ENCODE measurements at regions not wholly inside any gene's neighbourhood (a gene's known extent, or its start where the extent isn't known, plus 50 kb on each side); places are given as distances from the start of the nearest gene placed in this dataset.

DNA sequence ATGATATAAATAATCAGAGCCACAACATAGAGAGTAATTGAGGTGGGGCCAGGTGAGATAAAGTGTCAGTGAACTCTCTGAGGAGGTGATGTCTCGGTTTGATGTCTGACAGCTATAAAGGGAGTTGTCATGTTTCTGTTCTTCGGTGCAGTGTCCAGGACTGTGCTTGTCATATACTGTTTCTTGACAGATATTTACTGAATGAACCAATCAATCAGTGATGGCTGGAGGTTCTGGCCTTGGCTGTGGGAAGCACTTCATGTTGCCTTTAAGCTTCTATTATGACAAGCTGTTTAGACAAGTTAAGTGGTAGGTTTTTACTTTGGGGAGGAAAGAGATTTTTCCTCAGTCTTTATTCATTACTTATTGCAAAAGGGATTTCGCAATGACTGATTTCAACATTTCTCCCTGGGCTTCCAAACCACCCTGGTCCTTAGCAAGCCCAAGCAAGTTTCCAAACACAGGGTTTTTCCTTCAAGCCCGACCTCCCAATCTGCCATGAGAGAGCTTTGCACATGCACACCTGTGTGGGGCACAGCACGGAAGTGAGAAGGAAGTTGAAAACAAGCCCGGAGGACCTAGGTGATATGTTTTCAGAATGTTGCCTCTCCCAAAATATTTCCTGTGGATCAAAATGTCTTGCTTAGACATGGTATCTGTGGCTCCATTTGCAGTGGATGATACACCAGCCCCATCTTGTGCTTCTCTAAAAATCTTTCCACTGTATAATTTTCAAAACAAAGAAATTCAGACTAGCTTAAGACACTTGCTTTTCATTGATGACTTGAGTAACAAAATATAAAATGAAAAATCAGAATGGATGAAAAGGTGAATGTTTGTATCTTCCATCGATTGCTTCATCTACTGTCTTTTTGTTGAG lies 567.3 kb upstream of the BTBD3 start:
- DNase-seq (ENCODE audit: low spot score), result peak; percentile 64

DNA sequence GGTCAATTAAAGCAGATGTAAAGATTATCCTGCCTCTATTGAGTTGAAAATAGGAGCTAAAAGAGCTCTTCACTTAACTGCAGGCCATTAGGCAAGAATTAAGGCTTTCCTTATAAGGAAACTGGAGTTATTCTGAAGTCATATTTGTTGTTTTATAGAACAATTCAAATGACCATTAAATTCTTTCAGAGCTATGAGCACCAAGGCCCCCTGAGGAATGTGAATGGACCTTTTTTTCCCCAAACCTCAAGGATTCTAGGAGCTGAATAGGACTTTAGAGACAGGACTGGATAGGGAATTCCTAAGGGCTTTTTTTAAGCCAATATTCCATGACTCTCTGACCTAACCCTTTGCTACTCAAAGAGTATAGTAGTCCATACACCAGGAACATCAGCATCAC lies 565.7 kb upstream of the BTBD3 start:
- no peak for DNase-seq (ENCODE audit: low spot score)

DNA sequence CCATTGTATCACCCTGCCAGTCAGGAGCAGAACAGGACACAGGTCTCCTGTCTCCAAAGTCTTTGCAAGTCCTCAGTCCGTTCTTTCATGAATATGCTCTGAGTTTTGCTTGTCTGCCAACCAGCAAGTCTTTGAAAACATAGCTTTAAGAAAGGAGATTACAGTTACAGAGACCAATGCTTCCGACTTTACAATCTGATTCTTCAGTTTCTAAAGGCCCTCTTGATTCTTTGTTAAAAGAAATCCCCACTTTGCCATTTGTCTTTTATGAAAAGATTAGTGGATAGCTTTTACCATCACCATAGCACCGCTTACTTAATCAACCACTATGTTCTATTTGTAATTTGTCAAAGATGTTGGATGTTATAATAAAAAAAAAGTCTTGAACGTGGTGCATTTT lies 562.8 kb upstream of the BTBD3 start:
- no peak for DNase-seq (ENCODE audit: low spot score)

DNA sequence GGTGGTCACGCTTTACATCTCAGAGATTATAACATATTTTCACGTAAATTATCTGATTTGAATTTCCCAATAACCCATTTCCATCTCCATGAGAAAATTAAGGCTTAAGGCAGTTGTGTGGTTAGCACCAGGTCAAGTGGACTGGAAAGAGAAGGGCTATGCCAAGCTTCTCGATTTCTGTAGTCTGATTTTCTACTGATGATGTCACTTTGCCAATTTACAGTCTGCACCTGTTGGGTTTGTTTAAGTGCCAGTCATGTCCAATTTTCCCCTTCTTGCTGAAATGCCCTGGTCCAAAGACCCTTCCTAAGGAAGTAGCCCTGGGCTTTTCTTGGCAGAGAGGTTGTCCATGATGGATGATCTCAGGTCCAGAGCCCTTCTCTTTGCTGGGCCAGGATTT lies 562.3 kb upstream of the BTBD3 start:
- DNase-seq (ENCODE audit: low spot score), result no peak

DNA sequence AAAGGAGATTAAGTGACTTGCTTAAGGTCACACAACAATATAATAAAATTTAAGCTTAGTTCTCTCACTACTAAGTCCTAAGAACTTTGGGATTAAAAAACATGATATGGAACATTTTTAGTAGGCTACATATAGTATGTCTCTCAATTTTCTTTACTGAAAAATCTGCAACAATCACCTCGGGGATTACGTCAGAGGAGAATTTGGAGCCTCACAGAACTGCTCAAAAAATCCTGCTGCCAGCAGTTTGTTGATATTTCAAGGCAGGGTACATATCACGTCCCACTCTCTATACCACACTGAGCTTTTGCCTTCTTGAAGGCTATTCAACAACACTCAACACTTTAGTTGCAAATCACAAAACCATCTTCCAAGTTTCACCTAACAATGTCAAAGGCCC lies 561.6 kb upstream of the BTBD3 start:
- no peak for DNase-seq (ENCODE audit: low spot score)

DNA sequence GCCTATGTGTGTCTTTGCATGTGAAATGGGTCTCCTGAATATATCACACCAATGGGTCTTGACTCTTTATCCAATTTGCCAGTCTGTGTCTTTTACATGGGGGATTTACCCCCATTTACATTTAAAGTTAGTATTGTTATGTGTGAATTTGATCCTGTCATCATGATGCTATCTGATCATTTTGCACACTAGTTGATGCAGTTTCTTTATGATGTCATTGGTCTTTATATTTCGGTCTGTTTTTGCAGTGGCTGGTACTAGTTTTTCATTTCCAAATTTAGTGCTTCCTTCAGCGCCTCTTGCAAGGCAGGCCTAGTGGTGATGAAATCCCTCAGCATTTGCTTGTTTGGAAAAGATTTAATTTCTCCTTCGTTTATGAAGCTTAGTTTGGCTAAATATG lies 555.2 kb upstream of the BTBD3 start:
- no peak for DNase-seq (ENCODE audit: low spot score)

DNA sequence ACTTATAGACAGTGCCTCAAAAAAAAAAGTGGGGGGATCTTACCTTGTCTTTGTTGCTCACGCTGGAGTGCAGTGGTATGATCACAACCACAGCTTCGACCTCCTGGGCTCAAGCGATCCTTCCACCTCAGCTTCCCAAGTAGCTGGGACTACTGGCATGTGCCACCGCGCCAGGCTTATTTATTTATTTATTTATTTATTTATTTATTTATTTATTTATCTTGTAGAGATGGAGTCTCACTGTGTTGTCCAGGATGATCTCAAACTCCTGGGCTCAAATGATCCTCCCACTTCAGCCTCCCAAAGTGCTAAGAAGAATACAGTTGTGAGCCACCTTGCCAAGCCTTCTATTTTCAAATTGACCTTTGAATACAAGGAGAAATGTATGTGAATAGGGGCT lies 553.0 kb upstream of the BTBD3 start:
- no peak for DNase-seq (ENCODE audit: low spot score)

DNA sequence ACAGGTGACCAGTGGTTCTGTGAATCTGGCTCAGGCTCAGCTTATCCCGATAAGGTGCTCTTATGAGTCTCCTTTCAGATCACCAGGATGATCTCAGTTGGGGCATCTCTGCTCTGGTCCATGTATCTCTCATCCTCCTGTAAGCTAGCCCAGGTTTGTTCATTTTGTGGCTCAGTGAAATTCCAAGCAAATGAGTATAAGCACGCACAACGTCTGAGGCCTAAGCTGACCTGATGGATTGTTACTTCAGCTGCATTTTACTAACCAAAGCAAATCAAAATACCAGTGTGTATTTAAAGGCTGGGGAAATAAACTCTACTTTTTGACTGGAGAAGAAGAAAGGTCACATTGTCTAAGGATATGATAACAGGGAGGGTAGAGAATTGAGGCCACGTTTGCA lies 551.0 kb upstream of the BTBD3 start:
- no peak for DNase-seq (ENCODE audit: low spot score)

DNA sequence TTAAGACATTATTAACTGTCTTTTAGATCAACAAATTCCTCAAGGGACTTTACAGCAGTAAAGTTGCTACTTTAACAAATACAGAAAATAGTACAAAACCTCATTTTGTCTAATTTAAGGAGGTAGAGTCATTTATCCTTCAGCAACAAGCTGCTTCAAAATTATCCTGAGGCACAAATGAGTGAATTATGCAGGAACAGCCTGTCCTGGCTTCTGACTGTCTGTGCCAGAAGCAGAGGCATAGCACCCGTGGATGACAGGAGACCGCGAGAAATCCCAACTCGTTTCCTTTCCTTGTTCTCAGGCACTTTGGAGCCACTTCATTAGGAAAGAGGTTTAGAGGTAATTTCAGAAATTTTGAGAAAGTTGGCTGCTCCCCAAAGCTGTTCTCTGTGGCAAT lies 549.2 kb upstream of the BTBD3 start:
- no peak for DNase-seq (ENCODE audit: low spot score)

DNA sequence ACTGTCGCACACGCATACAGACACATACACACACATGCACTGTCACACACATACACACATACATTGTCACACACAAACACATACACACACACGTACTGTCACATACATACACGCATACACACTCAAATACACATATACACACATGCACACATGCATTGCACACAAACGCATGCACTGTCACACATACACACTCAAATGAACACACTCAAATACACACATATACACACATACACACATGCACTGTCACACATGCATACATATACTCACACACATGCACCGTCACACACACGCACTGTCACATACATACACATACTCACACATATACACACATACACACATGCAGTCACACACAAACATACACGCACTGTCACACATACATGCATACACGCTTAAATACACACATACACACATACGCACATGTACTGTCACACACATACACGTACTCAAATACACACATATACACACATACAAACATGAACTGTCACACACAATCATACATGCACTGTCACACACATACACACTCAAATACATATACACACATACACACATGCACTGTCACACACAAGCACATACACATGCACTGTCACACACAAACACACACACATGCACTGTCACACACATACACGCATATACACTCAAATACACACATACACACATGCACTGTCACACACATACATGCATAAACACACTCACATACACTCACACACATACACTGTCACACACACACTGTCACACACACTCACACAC lies 548.6 kb upstream of the BTBD3 start:
- DNase-seq (ENCODE audit: low spot score), result no peak

DNA sequence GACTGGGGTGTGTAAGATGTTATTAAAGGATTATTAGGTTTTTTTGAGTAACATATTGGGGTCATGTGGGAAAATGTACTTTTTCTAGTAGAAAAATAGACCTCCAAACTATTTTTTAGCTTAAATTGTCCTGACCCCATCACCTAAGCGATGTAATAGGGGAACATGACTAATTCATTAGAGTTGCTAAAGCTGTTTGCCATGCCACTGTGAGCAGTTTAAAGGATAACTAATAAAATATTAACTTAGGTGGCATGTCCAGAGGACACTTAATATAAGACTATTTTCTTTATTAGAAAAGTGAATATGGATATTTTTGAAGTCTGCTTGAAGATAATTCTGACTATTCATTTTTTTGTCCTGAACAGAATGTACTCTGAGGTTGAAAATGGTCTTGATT lies 545.9 kb upstream of the BTBD3 start:
- DNase-seq (ENCODE audit: low spot score), result no peak

DNA sequence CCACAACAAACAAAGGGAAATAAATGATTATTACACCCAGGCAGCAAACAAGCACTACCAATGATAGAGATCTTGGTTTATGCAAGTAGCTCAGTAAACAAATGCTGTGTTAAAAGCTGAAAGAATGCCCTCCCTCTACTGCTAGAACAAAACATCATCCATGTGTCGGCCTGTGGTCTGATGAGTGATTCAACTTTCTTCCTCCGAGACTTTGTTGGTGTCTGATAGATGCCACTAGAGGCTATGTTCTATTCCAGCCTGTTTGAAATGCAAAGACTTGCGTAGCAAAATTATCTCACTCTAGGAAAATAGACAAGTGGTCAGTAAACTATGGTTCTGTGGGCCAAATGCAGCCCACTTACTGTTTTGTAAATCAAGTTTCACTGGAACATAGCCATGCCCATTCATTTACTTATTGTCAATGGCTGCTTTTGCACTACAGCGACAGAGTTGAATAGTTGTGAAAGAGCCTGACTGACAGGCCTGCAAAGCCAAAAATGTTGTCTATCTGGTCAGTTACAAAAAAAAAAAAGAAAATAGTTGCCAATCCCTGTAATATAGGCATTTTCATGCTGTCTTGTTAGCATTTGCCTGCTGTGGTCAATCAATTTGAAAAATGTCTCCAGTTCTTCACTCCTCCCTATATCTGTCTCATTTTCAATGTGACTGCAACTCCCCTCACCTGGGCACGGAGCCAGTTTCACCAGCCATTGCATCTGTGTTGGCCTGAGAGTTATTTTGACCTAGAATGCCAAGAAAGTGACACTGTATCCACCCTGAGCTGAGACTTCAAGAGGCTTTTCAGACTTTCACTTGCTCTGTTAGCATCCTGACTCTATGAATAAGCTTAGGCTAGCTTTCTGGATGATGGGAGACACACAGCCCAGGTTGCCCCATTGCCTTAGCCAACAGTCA lies 544.6 kb upstream of the BTBD3 start:
- no peak for DNase-seq (ENCODE audit: low spot score)

DNA sequence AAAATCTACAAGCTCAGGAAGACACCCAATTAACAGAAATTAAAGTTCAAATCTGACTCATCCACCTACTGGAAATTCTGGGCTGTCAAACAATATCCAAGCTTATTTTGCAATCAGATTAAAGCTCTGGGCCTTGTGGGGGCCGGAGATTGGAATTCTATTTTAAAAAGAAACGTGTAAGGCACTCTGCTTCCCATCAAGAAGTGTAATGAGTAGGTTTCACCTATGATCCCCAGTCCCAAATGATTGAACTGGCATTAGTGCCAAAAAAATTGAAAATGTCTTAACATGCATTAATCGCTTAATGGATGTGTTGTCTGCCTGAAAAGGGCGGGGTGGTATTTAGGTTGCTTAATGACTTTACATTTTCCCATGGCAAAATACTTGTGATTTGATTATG lies 542.4 kb upstream of the BTBD3 start:
- DNase-seq (ENCODE audit: low spot score), result no peak

DNA sequence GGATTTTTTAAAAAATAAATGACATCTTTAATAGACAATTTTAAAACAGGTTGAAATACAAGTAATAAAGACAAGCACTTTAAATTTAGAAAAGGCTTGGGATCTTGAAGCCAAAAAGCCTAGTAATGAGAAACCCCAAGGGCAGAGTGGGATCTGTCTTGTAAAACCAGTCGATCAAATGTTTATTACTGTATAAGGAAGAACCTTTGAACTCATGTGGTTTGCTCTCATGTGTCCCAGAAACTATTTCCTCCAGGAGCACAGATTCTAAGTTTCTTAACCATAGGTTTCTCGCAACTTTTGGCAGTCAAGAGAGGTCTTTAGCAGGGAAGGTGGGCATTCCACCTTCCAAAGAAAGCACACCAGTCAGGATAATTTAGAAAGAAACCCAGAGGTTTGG lies 541.7 kb upstream of the BTBD3 start:
- no peak for DNase-seq (ENCODE audit: low spot score)

DNA sequence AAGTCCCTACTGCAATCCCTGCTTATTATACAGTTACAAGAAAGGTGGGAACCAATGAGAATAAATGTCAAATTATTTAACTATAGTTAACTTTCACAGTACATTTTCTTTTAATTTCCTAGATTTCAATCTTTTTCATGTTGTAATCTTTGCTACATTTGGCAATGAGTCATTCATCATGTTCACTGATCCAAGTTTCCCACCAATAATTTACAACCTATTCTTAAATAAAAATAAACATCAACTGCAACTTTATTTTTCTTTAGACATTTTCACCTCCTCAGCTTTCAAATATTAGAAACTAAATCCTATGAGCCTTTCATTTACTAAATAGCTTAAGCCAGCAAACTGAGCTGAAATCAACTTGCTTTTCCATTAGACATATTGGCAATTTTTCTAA lies 541.3 kb upstream of the BTBD3 start:
- DNase-seq (ENCODE audit: low spot score), result no peak

DNA sequence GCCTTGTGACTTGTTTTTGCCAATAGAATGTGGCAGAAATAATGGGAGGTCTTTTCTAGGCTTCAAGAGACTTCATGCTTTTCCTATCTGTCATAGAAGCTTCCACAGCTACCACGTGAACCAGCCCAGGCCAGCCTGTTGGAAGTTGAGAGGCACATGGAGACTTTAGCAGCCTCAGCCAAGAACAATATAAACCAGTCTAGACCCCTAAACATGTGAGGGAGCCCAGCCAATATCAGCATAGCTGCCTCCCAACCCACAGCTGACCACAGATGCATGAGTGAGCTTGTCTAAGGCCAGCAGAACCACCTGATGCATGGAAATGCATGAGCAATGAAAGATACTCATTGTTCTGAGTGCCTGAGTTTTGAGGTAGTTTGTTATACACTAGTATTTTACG lies 540.7 kb upstream of the BTBD3 start:
- DNase-seq (ENCODE audit: low spot score), result no peak

DNA sequence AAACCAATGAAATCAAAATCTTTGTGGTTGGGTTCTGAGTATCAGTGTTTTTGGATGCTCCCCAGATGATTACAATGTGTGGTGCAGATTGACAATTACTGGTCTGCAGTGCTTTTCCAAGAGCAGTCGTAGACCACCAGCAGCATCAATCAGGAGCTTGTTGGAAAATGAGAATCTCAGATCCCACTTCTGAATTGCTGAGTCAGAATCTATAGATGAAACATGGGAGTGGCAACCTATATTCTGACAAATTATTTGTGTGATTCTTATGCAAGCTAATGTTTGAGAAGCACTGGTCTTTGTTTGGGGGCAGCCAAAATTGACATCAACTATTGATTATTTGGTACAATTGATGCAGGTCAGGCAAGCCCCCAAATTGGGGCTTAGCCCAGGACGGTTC lies 539.9 kb upstream of the BTBD3 start:
- DNase-seq (ENCODE audit: low spot score), result no peak

DNA sequence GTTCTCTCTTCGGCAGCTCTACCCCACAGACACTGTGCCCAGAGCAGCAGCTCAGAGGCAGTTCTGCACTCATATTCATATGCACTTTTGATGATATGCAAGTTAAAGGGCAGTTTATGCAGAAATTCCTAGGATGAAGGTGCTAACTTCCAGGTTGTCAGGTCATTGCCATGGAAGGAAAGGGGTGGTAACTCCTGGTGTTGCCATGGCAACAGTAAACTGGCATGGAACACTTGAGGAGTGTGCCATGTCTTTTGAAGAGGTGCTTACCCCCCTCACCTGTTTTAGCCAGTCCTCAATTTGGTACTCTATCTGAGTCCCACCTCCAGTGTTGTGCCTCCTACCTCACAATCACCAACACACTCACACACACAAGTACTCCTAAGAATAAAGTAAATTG lies 539.4 kb upstream of the BTBD3 start:
- DNase-seq (ENCODE audit: low spot score), result no peak

DNA sequence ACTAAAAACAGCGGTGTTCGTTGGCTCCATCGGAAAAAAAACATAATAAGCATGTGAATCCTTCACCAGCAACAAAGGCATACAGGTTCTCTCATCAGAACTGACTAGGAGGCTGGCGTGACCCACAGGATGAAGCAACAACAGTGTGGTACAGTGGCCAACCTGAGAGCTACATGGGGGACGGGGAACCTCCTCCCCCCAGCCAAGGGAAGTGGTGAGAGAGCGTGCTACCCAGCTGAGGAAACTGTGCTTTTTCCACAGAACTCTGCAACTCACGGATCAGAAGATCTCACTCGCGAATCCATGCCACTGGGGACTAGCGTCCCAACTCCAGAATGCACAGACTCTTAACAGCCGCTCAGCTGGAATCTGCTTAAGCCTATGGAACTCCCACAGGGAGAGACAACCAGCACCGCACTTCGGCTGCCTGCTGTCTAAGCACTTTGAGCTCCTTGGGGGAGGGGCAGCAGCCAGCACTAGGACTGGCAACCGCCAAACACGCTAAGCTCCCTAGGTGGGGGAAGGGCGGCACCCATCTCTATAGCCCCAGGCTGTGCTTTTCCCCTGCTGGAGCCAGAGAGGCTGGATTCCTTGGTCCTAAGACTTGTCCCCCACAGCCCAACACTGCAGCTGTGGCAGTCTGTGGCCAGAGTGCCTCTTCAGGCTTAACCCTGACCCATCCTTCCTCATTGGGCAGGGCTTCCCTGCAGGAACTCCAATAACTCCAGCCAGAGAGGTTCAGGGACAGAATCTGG lies 538.3 kb upstream of the BTBD3 start:
- DNase-seq (ENCODE audit: low spot score), result no peak

DNA sequence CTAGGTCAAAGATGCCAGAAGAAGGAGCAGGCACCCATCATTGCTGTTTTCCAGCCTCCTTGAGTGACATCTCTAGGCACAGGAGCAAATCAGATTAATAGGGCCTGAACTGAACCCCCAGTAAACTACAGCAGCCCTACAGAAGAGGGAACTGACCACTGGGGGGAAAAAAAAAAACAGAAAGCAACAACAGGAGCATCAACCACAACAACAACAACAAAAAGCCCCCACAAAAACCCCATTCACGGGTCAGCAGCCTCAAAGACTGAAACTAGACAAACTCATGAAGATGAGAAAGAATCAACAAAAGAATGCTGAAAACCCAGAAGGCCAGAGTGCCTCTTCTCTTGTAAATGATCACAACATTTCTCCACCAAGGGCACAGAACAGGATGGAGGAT lies 537.4 kb upstream of the BTBD3 start:
- no peak for DNase-seq (ENCODE audit: low spot score)

DNA sequence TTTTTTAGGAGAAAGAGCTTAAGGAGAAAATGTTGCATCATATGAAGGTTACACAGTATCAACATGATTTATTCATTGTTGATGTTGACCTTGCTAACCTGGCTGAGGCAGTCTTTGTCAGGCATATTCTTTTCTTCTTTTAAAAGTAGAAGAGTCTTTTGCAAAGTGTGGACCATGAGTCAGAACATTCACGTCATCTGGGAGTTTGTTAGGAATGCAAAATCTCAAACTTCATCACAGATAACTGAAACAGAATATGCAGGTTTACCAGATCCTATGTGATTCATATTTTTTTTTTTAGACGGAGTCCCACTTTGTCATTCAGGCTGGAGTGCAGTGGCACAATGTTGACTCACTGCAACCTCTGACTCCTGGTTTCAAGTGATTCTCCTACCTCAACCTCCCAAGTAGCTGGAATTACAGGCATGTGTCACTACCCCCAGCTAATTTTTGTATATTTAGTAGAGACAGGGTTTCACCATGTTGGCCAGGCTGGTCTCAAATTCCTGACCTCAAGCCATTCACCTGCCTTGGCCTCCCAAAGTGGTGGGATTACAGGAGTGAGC lies 530.4 kb upstream of the BTBD3 start:
- peak; percentile 54 for DNase-seq (ENCODE audit: low spot score)

DNA sequence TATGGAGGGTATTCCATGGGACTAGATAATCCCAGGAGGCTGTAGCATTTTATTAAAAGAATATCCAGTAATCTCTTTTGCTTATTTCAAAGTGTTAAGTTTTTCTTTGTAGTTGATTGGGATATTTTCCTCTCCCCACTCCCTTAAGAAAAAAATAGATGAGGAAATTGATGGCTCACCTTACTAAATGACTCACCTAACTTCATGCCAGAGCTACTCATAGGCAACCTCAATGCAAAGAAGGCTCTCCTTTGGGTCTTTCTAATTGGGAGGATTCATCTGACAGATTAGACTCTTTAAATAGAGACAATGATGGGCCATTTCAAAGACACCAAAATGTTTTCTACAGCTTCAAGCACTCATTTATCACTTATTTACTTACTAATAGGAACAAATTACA lies 528.5 kb upstream of the BTBD3 start:
- no peak for DNase-seq (ENCODE audit: low spot score)
